ENCODE measurements at regions not wholly inside any gene's neighbourhood (a gene's known extent, or its start where the extent isn't known, plus 50 kb on each side); places are given as distances from the start of the nearest gene placed in this dataset.

DNA sequence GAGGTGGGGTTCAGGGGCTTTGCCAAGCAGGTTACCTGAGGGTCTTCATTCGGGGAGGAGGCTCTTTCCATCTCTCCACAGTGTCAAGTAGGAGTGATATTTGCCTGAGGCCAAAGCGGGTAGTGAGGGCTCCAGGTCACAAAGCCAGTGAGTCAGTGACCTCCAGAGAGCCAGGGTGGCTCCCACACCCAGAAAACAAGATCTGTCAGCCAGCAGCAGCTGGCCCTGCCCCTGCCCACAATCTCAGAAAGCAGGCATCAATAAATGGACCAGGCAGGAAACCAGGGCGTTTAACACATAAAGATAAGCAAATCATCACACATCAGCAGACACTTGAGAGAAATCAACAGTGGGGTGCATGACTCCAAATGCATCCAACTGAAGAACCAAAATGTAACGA, 250.8 kb downstream of the CDH26 start:
- Histone ChIP-seq H3K27me3 (replicated peaks) (peaks cover 23% of the 10 kb centered on the region), H3K9me3 (replicated peaks) (no peaks in the 10 kb centered on the region), H3K4me1 (replicated peaks) (peaks cover 5% of the 10 kb centered on the region; the same call in 1 of the 2 replicates), H3K4me3 (no peak overlapping the region), H3K36me3 (no peaks in the 10 kb centered on the region), H3K27ac (no peak overlapping the region)
- DNase-seq (ENCODE audit: low read depth in 1 of 2, low spot score in 2 of 2): no peak

DNA sequence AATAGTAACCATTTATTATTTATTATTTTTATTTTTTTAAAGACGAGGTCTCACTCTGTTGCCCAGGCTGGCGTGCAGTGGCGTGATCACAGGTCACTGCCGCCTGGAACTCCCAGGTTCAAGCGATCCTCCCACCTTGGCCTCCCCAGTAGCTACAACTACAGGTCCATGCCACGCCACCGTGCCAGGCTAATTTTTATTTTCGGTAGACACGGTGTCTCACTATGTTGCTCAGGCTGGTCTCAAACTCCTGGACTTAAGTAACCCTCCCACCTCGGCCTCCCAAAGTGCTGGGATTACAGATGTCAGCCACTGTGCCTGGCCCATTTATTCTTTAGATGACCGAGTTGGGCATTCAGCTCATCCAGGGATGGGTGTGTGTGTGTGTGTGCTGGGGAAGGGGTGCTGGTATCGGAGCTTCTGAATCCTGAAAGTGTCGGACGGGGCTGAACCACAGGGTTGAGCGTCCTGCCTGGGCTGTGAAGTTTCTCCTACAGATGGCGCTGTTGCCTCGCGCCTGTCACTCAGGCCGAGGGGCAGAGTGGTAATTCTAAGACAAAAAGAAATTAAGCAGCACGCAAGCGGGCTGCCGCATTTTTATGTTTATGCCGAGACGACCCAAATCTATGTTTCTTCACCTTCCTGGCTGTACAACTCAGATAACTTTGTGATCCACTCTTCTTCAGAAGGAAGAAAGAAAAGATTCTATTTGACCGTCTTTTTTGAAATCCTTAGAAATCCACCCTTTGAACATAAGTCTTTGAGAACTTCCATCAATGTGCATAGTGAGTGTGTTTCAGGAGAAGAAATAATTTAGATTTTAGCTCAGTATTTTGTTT, 252.8 kb downstream of the CDH26 start:
- H3K27ac ChIP-seq: no peak overlapping the region
- DNase-seq (ENCODE audit: low read depth in 1 of 2, low spot score in 2 of 2): peak; percentile 54 to 57
- no peaks in the 10 kb centered on the region for H3K36me3 ChIP-seq
- H3K4me3 ChIP-seq: no peak overlapping the region
- H3K9me3 ChIP-seq (replicated peaks): no peaks in the 10 kb centered on the region
- H3K4me1 ChIP-seq (replicated peaks): peaks cover 5% of the 10 kb centered on the region; the same call in 1 of the 2 replicates
- H3K27me3 ChIP-seq (replicated peaks): peaks cover 28% of the 10 kb centered on the region

DNA sequence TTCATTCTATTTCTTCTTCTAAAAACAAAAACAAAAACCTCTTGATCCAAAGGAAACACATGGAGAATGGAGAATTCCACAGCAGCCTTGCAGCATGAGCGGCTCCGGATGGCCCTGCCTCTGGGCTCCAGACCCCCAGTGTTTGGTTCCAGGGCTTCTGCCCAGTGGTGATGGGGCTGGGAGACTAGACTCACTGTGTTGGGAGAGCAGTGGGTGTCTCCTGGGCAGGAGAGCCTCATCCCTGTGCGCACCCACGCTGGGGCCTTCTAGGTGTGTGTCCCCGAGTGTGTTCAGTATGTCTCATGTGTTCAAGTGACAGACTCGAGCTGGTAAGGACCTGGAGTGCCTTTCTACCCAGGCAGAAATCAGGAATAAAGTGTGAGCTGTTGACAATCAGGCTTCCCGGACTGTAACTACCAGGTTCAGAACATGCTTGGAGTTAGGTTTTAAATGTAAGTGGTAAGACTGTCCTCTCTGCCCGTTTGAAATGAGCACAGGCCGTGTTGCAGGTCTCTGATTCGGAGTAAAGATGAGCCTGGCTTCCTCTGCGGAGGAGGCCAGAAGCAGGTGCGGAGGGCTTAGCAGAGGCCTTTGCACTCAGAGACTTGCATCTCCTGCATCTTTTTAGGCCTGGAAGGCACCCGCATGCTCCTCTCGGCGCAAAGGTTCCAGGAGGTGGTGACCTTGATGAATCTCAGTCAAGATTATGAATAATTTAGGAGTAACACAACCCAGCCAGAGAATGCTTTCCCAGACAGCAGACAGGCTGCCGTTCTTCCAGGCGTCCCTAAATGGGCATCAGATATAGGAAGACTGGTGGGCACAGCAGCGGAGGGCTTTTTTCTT, 253.6 kb downstream of the CDH26 start:
- Histone ChIP-seq H3K4me3 (no peak overlapping the region), H3K36me3 (no peaks in the 10 kb centered on the region), H3K9me3 (replicated peaks) (no peaks in the 10 kb centered on the region), H3K4me1 (replicated peaks) (peaks cover 5% of the 10 kb centered on the region; the same call in 1 of the 2 replicates), H3K27me3 (replicated peaks) (peaks cover 32% of the 10 kb centered on the region), H3K27ac (no peak overlapping the region)
- no peak for DNase-seq (ENCODE audit: low read depth in 1 of 2, low spot score in 2 of 2)

DNA sequence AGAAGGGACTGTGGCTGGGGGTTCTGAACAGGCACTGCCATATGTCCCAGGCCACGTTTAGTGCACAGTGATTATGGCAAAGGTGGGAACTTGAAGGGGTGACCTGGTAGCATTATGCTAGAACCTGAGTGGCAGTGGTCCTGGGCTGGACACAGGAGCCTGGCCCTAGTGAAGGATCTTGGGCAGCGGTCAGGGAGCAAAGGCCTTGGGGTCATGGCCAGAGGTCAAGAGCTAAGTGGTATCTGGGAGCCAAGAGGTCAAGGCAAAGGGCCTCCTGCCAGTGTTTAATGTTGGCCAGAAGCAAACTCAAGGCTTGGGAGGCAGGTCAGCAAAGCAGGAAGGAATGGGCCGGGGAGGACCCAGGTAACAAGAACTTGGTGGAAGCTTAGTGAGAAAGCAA, 254.5 kb downstream of the CDH26 start:
- Histone ChIP-seq H3K27ac (no peak overlapping the region), H3K27me3 (replicated peaks) (peaks cover 35% of the 10 kb centered on the region), H3K36me3 (no peaks in the 10 kb centered on the region), H3K4me1 (replicated peaks) (peaks cover 5% of the 10 kb centered on the region; the same call in 1 of the 2 replicates), H3K9me3 (replicated peaks) (no peaks in the 10 kb centered on the region), H3K4me3 (no peak overlapping the region)
- DNase-seq (ENCODE audit: low read depth in 1 of 2, low spot score in 2 of 2): no peak

DNA sequence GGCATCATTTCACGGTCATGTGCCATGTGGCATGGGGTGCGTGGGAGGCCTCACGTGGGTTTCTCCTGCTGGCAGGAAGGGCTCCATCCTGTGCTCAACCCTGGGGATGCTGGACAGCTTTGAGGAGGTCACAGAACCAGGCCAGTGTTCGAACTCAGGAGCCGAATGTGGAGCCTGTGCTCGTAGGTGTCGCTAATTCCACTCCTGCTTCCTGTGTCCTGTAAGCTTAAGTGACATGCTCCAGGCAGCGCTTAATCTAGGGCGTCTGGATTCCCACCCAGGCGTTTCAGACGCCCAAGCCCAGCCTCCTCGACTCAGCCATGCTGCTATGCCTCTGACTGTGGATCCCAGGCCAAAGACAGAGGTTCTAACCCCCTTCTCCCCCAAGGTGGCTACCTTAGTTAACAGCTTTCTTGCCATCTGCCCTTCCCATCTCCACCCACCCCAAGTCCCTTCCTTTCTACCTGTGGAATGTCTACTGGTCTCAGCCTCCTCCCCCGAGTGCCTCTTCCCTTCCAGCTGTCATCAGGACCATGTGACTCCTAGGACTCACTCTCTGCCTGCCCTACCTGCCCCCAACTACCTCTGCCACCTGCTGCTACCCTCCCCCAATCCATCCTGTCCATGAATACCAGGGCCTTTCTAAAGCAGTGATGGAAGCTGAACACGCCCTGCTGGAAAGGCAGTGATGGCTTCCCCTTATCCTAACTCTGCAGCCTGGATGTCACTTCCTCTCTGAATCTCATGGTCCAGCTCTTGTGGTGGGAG, 255.1 kb downstream of the CDH26 start:
- peaks cover 5% of the 10 kb centered on the region; the same call in 1 of the 2 replicates for H3K4me1 ChIP-seq (replicated peaks)
- no peaks in the 10 kb centered on the region for H3K9me3 ChIP-seq (replicated peaks)
- DNase-seq (ENCODE audit: low read depth in 1 of 2, low spot score in 2 of 2): no peak
- H3K4me3 ChIP-seq: no peak overlapping the region
- H3K27me3 ChIP-seq (replicated peaks): peaks cover 31% of the 10 kb centered on the region
- H3K27ac ChIP-seq: no peak overlapping the region
- no peaks in the 10 kb centered on the region for H3K36me3 ChIP-seq

DNA sequence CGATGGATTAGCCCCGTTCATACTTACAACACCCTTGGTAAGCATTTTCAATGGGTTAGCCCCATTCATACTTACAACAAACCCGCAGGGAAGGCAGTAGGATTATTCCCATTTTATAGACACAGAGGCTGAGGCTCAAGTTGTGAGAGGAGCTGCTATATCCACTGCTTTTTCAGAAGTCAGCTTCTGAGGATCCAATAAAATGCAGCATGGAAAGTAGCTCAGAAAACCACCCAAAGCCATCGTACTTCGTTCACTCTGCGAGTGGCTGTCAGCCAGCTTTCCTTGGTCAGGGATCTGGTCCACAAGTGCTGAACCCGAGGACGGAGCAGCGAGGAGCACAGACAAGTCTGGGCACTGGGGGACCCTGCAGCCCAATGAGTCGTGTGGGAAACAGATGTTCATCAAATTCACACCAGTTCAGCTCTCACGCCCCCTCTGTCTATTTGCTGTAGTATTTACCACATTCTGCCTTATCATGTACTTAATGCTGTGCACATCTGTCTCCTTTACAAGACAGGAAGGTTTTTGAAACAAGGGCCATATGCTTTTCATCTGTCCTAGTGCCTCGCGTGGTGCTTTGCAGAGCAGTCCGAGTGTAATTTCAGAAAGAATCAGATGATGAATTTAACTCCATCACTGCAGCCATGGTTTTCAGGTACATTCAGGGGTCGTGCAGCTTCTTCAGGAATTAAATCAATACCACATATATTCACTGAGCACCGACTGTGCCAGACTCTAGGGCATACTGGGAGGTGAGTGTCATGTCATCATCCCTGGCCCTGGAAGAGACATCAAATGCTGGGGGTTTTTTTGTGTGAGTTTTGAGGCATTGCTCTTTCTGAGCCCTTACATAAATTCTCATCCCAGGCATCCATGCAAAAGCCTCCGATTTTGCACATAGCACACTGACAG, 256.9 kb downstream of the CDH26 start:
- no peak for DNase-seq (ENCODE audit: low read depth in 1 of 2, low spot score in 2 of 2)
- no peaks in the 10 kb centered on the region for H3K36me3 ChIP-seq
- no peak overlapping the region for H3K27ac ChIP-seq

DNA sequence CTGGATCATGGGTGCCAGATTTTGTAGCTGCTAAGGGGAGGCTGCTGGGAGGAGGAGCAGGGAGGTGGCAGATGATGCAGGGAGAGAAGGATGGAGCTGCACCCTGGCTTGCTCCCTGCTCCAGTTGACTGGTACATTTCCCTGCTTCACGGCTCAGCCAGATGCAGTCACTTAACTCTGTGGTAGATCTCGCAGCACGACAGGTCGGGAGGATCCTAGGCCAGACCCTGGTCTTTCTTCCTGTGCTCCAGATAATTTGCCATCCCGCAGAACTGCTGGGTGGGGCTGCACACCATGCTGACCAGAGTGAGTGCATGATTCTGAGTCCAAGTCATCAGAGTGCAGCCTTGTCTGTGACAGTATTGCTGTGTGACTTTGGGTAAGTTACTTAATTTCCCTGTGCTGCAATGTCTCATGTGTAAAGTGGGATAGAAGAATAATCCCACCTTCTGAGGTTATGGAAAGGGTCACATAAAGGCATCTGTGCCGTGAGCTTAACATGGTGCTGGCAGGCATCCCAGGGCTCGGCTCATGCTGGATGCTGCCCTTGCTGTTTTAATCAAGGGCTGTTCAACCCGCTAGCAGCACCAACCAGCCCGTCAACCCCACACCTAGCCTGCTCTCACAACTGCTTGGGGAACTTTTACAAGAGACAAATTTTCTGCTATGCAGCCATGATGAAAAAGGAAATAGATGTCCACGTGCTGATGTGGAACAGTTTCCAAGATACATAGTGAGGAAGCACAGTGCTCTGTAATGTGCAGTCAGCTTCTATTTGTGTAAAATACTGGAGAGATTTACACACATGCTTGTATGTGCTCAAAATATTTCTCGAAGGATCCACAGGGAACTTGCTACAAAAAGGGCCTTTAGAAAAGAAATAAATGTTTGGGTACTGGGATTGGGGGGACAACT, 257.9 kb downstream of the CDH26 start:
- no peak for DNase-seq (ENCODE audit: low read depth in 1 of 2, low spot score in 2 of 2)
- no peaks in the 10 kb centered on the region for H3K9me3 ChIP-seq (replicated peaks)
- H3K27me3 ChIP-seq (replicated peaks): peaks cover 42% of the 10 kb centered on the region
- H3K27ac ChIP-seq: no peak overlapping the region
- H3K36me3 ChIP-seq: no peaks in the 10 kb centered on the region
- H3K4me1 ChIP-seq (replicated peaks): peaks cover 2% of the 10 kb centered on the region; the same call in 1 of the 2 replicates
- no peak overlapping the region for H3K4me3 ChIP-seq

More for the DNA sequence above, 256.9 kb downstream of the CDH26 start:
- Histone ChIP-seq H3K4me3 (no peak overlapping the region), H3K4me1 (replicated peaks) (peaks cover 5% of the 10 kb centered on the region; the same call in 1 of the 2 replicates), H3K9me3 (replicated peaks) (no peaks in the 10 kb centered on the region), H3K27me3 (replicated peaks) (peaks cover 40% of the 10 kb centered on the region)

DNA sequence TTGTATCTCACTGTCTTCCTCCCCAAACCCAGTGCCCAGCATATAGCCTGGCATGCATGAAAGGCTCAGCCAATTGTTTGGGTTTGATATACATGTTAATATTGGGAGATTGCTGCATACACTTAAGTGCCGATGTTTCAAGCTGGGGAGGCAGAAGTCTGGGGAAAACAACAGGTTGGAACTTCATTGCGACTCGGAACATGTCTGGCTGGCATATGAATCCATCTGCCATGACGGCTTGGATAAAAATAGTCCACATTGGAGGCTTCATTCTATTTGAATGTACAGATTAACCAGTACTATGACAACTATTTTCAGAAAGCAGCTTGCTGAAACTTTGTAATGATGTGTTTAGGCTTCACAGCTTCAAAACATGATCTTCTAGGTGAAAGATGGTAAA, 261.0 kb downstream of the CDH26 start:
- no peak for DNase-seq (ENCODE audit: low read depth in 1 of 2, low spot score in 2 of 2)
- Histone ChIP-seq H3K4me1 (replicated peaks) (no peaks in the 10 kb centered on the region), H3K9me3 (replicated peaks) (no peaks in the 10 kb centered on the region), H3K36me3 (no peaks in the 10 kb centered on the region), H3K27ac (no peak overlapping the region), H3K4me3 (no peak overlapping the region), H3K27me3 (replicated peaks) (peaks cover 44% of the 10 kb centered on the region)

DNA sequence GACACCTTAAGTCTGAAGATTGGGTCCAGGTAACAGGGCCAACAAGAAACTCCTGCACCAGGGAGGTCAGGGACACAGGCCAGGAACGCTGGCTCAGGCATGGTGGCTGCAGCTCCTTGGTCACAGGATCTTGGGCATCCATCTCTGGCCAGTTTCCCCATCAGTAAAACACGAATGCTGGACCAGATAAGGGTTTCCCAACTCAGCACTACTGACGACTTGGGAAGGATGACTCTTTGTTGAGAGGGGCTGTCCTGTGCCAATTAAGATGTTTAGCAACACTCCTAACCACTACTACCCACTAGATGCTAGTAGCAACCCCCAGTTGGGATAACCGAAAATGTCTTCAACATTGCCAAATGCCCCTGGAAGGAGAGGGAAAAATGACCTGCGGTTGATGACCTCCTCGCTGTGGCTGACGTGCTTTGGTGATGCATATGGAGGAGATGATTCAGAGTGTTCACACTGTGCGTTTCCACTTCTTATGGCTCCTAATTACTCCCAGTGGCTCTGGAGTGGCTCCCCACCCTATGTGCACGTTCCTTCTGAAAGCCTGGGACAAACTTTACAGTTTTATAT, 261.9 kb downstream of the CDH26 start:
- H3K9me3 ChIP-seq (replicated peaks): no peaks in the 10 kb centered on the region
- H3K27me3 ChIP-seq (replicated peaks): peaks cover 36% of the 10 kb centered on the region
- no peak for DNase-seq (ENCODE audit: low read depth in 1 of 2, low spot score in 2 of 2)
- no peaks in the 10 kb centered on the region for H3K36me3 ChIP-seq
- no peaks in the 10 kb centered on the region for H3K4me1 ChIP-seq (replicated peaks)
- no peak overlapping the region for H3K4me3 ChIP-seq
- no peak overlapping the region for H3K27ac ChIP-seq

DNA sequence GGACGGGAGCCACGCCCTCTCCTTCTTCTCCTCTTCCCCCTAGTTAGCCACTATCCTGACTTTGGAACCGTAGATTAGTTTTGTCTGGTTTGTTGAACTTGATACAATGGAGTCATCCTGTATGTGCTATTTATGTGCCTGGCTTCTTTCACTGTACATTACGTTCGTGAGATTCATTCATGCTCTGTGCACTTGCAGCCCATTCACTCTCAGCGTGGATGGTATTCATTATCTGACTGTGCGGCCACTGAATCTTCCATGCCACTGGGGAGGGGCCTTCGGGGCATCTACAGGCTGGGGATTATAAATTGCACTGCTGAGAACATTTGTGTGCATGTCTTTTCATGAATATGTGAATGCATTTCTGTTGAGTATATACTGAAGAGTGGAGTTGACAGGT, 262.5 kb downstream of the CDH26 start:
- Histone ChIP-seq H3K36me3 (no peaks in the 10 kb centered on the region), H3K4me3 (no peak overlapping the region), H3K27me3 (replicated peaks) (peaks cover 32% of the 10 kb centered on the region), H3K9me3 (replicated peaks) (no peaks in the 10 kb centered on the region), H3K4me1 (replicated peaks) (no peaks in the 10 kb centered on the region), H3K27ac (no peak overlapping the region)
- DNase-seq (ENCODE audit: low read depth in 1 of 2, low spot score in 2 of 2): no peak

DNA sequence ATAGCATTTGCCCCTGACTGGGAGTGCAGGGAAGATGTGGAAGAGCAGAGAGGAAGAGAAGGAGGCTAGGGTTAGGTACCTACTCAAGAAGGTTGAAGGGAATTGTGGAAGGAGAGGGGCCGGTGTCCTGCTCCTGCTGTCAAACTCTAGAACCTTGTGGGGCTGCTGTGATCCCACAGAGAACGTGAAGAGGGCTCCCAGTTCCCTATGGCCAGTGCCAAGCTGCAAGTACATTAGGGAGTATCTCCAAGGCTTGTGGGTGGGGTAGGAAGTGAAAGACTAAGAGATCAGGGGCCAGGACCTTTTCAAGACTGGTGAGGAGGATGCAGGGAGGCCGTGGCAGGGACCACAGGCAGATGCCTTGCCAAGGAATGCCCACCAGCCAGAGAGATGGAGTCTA, 263.4 kb downstream of the CDH26 start:
- no peaks in the 10 kb centered on the region for H3K36me3 ChIP-seq
- no peak for DNase-seq (ENCODE audit: low read depth in 1 of 2, low spot score in 2 of 2)
- H3K27ac ChIP-seq: no peak overlapping the region
- peaks cover 26% of the 10 kb centered on the region; the same call in 1 of the 2 replicates for H3K27me3 ChIP-seq (replicated peaks)
- no peak overlapping the region for H3K4me3 ChIP-seq
- no peaks in the 10 kb centered on the region for H3K4me1 ChIP-seq (replicated peaks)
- no peaks in the 10 kb centered on the region for H3K9me3 ChIP-seq (replicated peaks)

DNA sequence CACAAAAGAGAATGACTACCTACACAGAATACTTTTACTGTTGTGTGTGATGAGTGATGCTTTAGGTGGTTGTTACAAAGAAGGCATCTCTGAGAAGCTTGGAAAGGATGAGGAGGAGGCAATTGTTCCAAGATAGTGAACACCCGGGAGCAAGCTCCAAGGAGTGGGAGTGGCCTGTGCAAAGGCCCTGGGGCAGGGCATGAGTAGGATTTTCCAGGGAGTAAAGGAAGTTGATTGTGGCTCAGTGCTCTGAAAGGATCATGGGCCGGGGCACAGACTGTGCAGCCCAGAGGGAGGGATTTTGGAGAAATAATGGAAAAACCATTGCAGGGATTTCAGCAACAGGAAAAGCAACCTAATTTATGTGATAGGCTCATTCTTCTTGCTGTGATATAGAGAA, 264.3 kb downstream of the CDH26 start:
- H3K4me1 ChIP-seq (replicated peaks): no peaks in the 10 kb centered on the region
- H3K4me3 ChIP-seq: no peak overlapping the region
- no peak overlapping the region for H3K27ac ChIP-seq
- H3K36me3 ChIP-seq: no peaks in the 10 kb centered on the region
- H3K27me3 ChIP-seq (replicated peaks): peaks cover 25% of the 10 kb centered on the region; the same call in 1 of the 2 replicates
- no peak for DNase-seq (ENCODE audit: low read depth in 1 of 2, low spot score in 2 of 2)
- no peaks in the 10 kb centered on the region for H3K9me3 ChIP-seq (replicated peaks)
